SHP77 (cell line): ENCODE measurements at regions not wholly inside any gene's neighbourhood (a gene's known extent, or its start where the extent isn't known, plus 50 kb on each side); places are given as distances from the start of the nearest gene placed in this dataset.
A peak's percentile ranks its signal among the peaks of the same experiment; 100 is the strongest.

Experiments
- DNase-seq, 2 experiments: peaks; one replicate each; lab custom pipeline; 2025; lab: John Stamatoyannopoulos, UW

GRCh38 chr2:8159966-8160603 is 521.8 kb upstream of the ID2 start:
- no peak for DNase-seq

GRCh38 chr2:8160959-8161358 is 520.9 kb upstream of the ID2 start:
- DNase-seq, result no peak

- DNase-seq, result peak; percentile 8
Observed at GRCh38 chr2:8162552-8162951, 519.3 kb upstream of the ID2 start.

GRCh38 chr2:8165550-8165949 is 516.3 kb upstream of the ID2 start:
- DNase-seq, result no peak

- no peak for DNase-seq
Observed at GRCh38 chr2:8168022-8168717, 513.7 kb upstream of the ID2 start.

- DNase-seq, result no peak
Observed at GRCh38 chr2:8168876-8169424, 512.9 kb upstream of the ID2 start.

- no peak for DNase-seq
Observed at GRCh38 chr2:8169443-8169842, 512.4 kb upstream of the ID2 start.

- DNase-seq, result no peak
Observed at GRCh38 chr2:8170552-8171327, 511.1 kb upstream of the ID2 start.

- no peak for DNase-seq
Observed at GRCh38 chr2:8171608-8172007, 510.2 kb upstream of the ID2 start.

GRCh38 chr2:8172661-8173060 is 509.2 kb upstream of the ID2 start:
- no peak for DNase-seq

- DNase-seq, result no peak
Observed at GRCh38 chr2:8174641-8175257, 507.1 kb upstream of the ID2 start.

- DNase-seq, result no peak
Observed at GRCh38 chr2:8176887-8177286, 505.0 kb upstream of the ID2 start.

GRCh38 chr2:8177566-8177965 is 504.3 kb upstream of the ID2 start:
- no peak for DNase-seq

- DNase-seq, result no peak
Observed at GRCh38 chr2:8178911-8179310, 502.9 kb upstream of the ID2 start.

GRCh38 chr2:8189316-8189715 is 492.5 kb upstream of the ID2 start:
- DNase-seq, result no peak

GRCh38 chr2:8190279-8190678 is 491.6 kb upstream of the ID2 start:
- no peak for DNase-seq

GRCh38 chr2:8191427-8191826 is 490.4 kb upstream of the ID2 start:
- DNase-seq, result no peak

- DNase-seq, result no peak
Observed at GRCh38 chr2:8193146-8193545, 488.7 kb upstream of the ID2 start.

GRCh38 chr2:8193686-8194615 is 487.9 kb upstream of the ID2 start:
- peak; percentile 89 to 93 for DNase-seq

GRCh38 chr2:8195784-8196183 is 486.1 kb upstream of the ID2 start:
- DNase-seq, result no peak

GRCh38 chr2:8196316-8196715 is 485.5 kb upstream of the ID2 start:
- no peak for DNase-seq
